Activated CD4-positive, alpha-beta T cell treated with anti-CD3 and anti-CD28 coated beads, Interleukin-2, amount 10 ng/mL, durations not matched to agents 7 days and 5 days (primary cell): ENCODE measurements at regions not wholly inside any gene's neighbourhood (a gene's known extent, or its start where the extent isn't known, plus 50 kb on each side); places are given as distances from the start of the nearest gene placed in this dataset.

Experiments used
- CTCF ChIA-PET: fragments of 350-600 bp; sonication (Branson Sonifier 250); formaldehyde crosslinking; loops from one replicate; lab custom pipeline; 2021; ENCODE audit warnings: antibody characterized with exemption; lab: Charles Lee
- POLR2A ChIA-PET: fragments of 350-600 bp; sonication (Branson Sonifier 250); formaldehyde crosslinking; loops from one replicate; lab custom pipeline; 2021; ENCODE audit warnings: antibody characterized with exemption; lab: Charles Lee
- DNase-seq: peaks from one replicate; pipeline ENCODE4 v3.0.0-alpha.2; 2020
- H3K27ac Mint-ChIP-seq: one replicate; pipeline ENCODE4 v1.8.0; 2021; ENCODE audit warnings: mild to moderate bottlenecking, moderate library complexity, mixed read lengths
- H3K27me3 Mint-ChIP-seq: one replicate; pipeline ENCODE4 v1.8.0; 2021; ENCODE audit warnings: mixed read lengths
- H3K36me3 Mint-ChIP-seq: one replicate; pipeline ENCODE4 v1.8.0; 2021; ENCODE audit warnings: low read depth, mixed read lengths
- H3K4me1 Mint-ChIP-seq: one replicate; pipeline ENCODE4 v1.8.0; 2021; ENCODE audit warnings: mixed read lengths
- H3K4me3 Mint-ChIP-seq: one replicate; pipeline ENCODE4 v1.8.0; 2021; ENCODE audit warnings: mild to moderate bottlenecking, moderate library complexity, mixed read lengths
- H3K9me3 Mint-ChIP-seq: one replicate; pipeline ENCODE4 v1.8.0; 2021; ENCODE audit warnings: mixed read lengths

DNA sequence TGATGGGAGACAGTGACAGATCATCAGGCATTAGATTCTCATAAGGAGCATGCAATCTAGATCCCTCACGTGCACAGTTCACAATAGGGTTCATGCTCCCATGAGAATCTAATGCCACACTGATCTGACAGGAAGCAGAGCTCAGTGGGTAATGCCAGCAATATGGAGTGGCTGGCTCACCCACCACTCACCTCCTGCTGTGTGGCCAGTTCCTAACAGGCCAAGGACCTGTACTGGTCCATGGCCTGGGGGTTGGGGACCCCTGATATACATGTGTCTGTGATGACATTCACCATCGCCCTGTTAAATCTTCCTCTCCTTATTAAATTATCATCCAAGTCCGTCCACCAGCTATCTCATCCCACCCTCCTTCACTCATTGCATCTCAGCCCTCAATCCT is 118.4 kb downstream of the TEX36 start:
- Mint-ChIP-seq H3K9me3 (no peaks in the 10 kb centered on the region), H3K36me3 (no peaks in the 10 kb centered on the region), H3K27ac (no peak overlapping the region), H3K4me1 (no peaks in the 10 kb centered on the region), H3K27me3 (no peaks in the 10 kb centered on the region), H3K4me3 (no peak overlapping the region)
- no peak for DNase-seq
- ChIA-PET CTCF (no interaction called here), POLR2A (no interaction called here)

GRCh38 chr10:125562737-125563136 is 120.2 kb downstream of the TEX36 start:
- H3K9me3 Mint-ChIP-seq: no peaks in the 10 kb centered on the region
- ChIA-PET POLR2A (no interaction called here), CTCF (no interaction called here)
- H3K4me1 Mint-ChIP-seq: peaks cover 2% of the 10 kb centered on the region
- no peak for DNase-seq
- H3K36me3 Mint-ChIP-seq: no peaks in the 10 kb centered on the region
- H3K27ac Mint-ChIP-seq: no peak overlapping the region
- no peak overlapping the region for H3K4me3 Mint-ChIP-seq
- no peaks in the 10 kb centered on the region for H3K27me3 Mint-ChIP-seq

DNA sequence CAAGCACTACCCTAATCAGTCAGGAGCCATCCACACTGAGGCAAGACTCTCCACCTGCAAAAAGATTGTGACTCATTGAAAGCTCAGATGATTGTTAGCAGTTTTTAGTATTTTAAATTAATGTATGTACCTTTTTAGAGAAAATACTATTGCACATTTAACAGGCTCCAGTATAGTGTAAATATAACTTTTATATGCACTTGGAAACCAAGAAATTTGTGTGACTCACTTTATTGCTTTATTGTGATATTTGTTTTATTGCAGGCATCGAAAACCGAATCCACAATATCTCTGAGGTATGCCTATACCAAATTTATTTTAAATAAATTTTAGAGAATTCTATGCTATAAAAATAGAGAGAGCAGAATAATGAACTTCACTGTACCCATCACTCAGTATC is 122.0 kb downstream of the TEX36 start:
- H3K9me3 Mint-ChIP-seq: no peaks in the 10 kb centered on the region
- DNase-seq: no peak
- no peaks in the 10 kb centered on the region for H3K27me3 Mint-ChIP-seq
- peaks cover 2% of the 10 kb centered on the region for H3K4me1 Mint-ChIP-seq
- no peak overlapping the region for H3K27ac Mint-ChIP-seq
- CTCF ChIA-PET: no interaction called here
- H3K4me3 Mint-ChIP-seq: no peak overlapping the region
- no peaks in the 10 kb centered on the region for H3K36me3 Mint-ChIP-seq
- POLR2A ChIA-PET: no interaction called here

DNA sequence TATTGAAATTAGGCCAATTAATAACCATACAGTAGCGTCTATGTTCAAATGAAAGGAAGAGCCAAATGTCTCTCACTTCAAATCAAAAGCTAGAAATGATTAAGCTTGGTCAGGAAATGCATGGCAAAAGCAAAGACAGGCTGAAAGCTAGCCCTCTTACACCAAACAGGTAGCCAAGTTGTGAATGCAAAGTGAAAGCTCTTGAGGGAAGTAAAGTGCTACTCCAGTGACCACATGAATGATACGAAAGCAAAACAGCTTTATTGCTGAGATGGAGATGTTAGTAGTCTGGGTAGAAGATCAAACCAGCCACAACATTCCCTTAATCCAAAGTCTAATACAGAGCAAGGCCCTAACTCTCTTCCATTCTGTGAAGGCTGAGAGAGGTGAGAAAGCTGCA is 123.8 kb downstream of the TEX36 start:
- no peak for DNase-seq
- no peaks in the 10 kb centered on the region for H3K9me3 Mint-ChIP-seq
- no peak overlapping the region for H3K4me3 Mint-ChIP-seq
- no peaks in the 10 kb centered on the region for H3K27me3 Mint-ChIP-seq
- POLR2A ChIA-PET: no interaction called here
- peaks cover 2% of the 10 kb centered on the region for H3K4me1 Mint-ChIP-seq
- CTCF ChIA-PET: no interaction called here
- H3K27ac Mint-ChIP-seq: no peak overlapping the region
- H3K36me3 Mint-ChIP-seq: no peaks in the 10 kb centered on the region

DNA sequence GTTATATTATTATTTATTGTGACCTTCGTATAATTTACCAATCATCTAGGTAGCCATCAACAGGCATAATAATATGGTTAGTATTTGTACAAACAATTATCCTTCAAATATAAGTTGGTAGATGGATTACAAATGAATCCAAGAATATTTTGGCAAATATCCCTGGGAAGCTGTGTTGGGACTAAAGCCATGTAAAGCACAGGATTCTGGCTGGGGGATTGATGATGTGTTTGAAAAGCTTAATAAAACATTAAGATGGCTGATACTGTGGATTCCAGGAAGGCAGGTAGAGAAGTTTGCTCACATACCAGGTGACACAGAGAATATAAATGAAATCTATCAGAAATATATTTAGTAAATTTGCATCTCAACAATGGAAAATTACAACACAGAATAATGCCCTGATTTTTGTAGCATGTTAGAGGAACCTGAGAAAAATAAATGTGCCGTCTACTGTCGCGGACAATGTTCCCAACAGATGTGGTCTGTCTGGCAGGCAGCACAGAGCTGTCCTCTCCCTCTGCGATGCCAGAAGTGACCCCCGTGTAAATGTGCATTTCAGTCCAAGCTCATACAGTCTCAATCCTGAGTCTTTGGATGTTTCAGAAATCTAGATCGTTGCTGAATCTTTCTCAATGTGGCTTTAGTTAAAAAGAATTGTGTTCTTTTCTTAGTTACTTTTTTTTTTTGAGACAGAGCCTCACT is 125.0 kb downstream of the TEX36 start:
- H3K4me3 Mint-ChIP-seq: no peak overlapping the region

DNA sequence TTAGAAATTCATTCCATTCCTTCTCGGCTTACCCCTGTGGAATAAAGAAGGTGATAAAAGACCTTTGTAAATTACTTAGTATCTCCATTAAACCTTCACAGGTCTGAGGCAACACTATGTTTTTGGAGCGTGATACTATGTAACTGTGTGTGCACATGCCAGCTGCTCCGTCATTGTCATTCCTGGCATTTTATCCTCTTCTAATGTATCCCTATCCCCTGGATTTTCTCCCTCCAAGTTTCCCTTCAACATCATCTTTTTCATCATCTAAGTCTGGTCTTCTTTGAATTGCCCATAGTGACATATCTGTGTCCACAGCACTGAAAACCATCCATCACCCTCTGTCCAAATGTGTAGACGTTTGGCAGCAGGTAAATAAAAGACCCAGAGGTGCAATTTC is 125.7 kb downstream of the TEX36 start:
- ChIA-PET CTCF (interaction anchor here (0.6 kb wide), 1 partner anchor 45 kb away, joined by 3 read pairs; no protein-coding TSS in a partner anchor), POLR2A (no interaction called here)
- no peak overlapping the region for H3K4me3 Mint-ChIP-seq
- peaks cover 2% of the 10 kb centered on the region for H3K4me1 Mint-ChIP-seq
- no peak for DNase-seq
- H3K27ac Mint-ChIP-seq: no peak overlapping the region
- H3K9me3 Mint-ChIP-seq: no peaks in the 10 kb centered on the region
- no peaks in the 10 kb centered on the region for H3K27me3 Mint-ChIP-seq
- no peaks in the 10 kb centered on the region for H3K36me3 Mint-ChIP-seq

More for the DNA sequence above, 125.0 kb downstream of the TEX36 start:
- H3K9me3 Mint-ChIP-seq: no peaks in the 10 kb centered on the region
- H3K27ac Mint-ChIP-seq: no peak overlapping the region
- ChIA-PET CTCF (no interaction called here), POLR2A (no interaction called here)
- peaks cover 2% of the 10 kb centered on the region for H3K4me1 Mint-ChIP-seq
- no peak for DNase-seq
- H3K27me3 Mint-ChIP-seq: no peaks in the 10 kb centered on the region
- H3K36me3 Mint-ChIP-seq: no peaks in the 10 kb centered on the region

- Mint-ChIP-seq H3K36me3 (no peaks in the 10 kb centered on the region), H3K4me1 (peaks cover 2% of the 10 kb centered on the region), H3K27ac (no peak overlapping the region), H3K9me3 (no peaks in the 10 kb centered on the region), H3K27me3 (no peaks in the 10 kb centered on the region), H3K4me3 (no peak overlapping the region)
- CTCF ChIA-PET: interaction anchor here (0.6 kb wide), 1 partner anchor 44 kb away, joined by 3 read pairs; no protein-coding TSS in a partner anchor
- no peak for DNase-seq
- POLR2A ChIA-PET: no interaction called here
Observed at GRCh38 chr10:125556882-125557281, 126.1 kb downstream of the TEX36 start.

- DNase-seq: no peak
- CTCF ChIA-PET: no interaction called here
- H3K9me3 Mint-ChIP-seq: no peaks in the 10 kb centered on the region
- POLR2A ChIA-PET: no interaction called here
- H3K4me1 Mint-ChIP-seq: peaks cover 2% of the 10 kb centered on the region
- no peak overlapping the region for H3K27ac Mint-ChIP-seq
- H3K4me3 Mint-ChIP-seq: no peak overlapping the region
- H3K27me3 Mint-ChIP-seq: no peaks in the 10 kb centered on the region
- H3K36me3 Mint-ChIP-seq: no peaks in the 10 kb centered on the region
Observed at GRCh38 chr10:125555743-125556142, 127.2 kb downstream of the TEX36 start.

- CTCF ChIA-PET: no interaction called here
- no peak for DNase-seq
- POLR2A ChIA-PET: no interaction called here
- no peaks in the 10 kb centered on the region for H3K27me3 Mint-ChIP-seq
- H3K36me3 Mint-ChIP-seq: no peaks in the 10 kb centered on the region
- no peaks in the 10 kb centered on the region for H3K9me3 Mint-ChIP-seq
- peaks cover 2% of the 10 kb centered on the region for H3K4me1 Mint-ChIP-seq
- no peak overlapping the region for H3K27ac Mint-ChIP-seq
- no peak overlapping the region for H3K4me3 Mint-ChIP-seq
Observed at GRCh38 chr10:125555267-125555666, 127.7 kb downstream of the TEX36 start.

- Mint-ChIP-seq H3K27ac (no peak overlapping the region), H3K9me3 (no peaks in the 10 kb centered on the region), H3K27me3 (no peaks in the 10 kb centered on the region), H3K4me3 (no peak overlapping the region), H3K4me1 (peaks cover 2% of the 10 kb centered on the region), H3K36me3 (no peaks in the 10 kb centered on the region)
- ChIA-PET POLR2A (no interaction called here), CTCF (no interaction called here)
- no peak for DNase-seq
Observed at GRCh38 chr10:125554753-125555152, 128.2 kb downstream of the TEX36 start.

DNA sequence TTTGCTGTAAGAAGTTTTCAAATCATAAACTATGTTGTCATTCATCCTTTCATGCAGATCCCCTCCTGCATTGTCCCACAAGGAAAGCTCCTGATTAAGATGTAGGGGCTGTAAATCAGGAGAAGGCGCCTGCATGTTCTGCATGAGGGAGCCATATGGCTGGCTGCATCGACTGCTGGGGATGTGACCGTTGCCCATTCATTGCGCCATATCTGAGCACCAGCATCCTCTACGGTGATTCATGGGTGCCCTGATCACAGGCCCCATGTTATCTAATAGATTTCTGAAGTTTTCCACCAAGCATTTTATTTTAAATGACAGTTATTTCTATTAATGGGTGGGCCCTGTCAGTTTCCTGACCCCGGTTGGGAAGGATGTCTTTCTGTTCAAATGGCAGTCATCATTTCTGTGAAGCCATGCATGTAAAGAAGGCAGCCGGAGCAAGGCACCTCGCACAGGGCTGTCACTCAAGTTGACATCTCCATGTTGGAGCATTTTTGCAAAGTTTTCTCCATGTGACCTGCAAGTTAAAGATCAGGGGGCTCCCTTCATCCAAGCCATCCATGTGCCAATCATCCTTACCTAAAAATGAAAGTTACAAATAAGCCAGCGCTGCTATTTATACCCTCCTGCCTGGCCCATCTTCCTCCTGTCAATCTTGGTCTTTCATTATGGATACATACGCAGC is 128.8 kb downstream of the TEX36 start:
- ChIA-PET POLR2A (no interaction called here), CTCF (no interaction called here)
- Mint-ChIP-seq H3K9me3 (no peaks in the 10 kb centered on the region), H3K36me3 (no peaks in the 10 kb centered on the region), H3K27ac (no peak overlapping the region), H3K27me3 (no peaks in the 10 kb centered on the region), H3K4me3 (no peak overlapping the region), H3K4me1 (no peaks in the 10 kb centered on the region)
- DNase-seq: no peak

DNA sequence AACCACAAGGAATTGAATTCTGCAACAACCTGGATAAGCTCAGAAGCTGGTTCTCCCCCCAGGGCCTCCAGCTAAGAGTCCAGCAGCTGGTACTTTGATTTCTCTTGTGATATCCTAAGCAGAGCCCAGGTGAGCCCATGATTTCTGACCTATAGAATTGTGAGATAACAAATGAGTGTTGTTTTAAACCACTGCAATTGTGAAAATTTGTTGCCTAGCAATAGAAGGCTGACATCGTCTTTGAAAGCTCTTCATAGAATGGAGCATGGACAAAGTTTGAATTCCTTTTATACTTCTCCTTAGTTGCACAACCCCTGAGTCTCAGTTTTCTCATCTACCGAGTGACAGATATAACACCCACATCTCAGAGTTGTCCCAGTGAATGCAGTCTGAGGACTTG is 129.9 kb downstream of the TEX36 start:
- Mint-ChIP-seq H3K9me3 (no peaks in the 10 kb centered on the region), H3K36me3 (no peaks in the 10 kb centered on the region), H3K27ac (no peak overlapping the region), H3K27me3 (no peaks in the 10 kb centered on the region), H3K4me1 (no peaks in the 10 kb centered on the region), H3K4me3 (no peak overlapping the region)
- ChIA-PET CTCF (no interaction called here), POLR2A (no interaction called here)
- DNase-seq: no peak

DNA sequence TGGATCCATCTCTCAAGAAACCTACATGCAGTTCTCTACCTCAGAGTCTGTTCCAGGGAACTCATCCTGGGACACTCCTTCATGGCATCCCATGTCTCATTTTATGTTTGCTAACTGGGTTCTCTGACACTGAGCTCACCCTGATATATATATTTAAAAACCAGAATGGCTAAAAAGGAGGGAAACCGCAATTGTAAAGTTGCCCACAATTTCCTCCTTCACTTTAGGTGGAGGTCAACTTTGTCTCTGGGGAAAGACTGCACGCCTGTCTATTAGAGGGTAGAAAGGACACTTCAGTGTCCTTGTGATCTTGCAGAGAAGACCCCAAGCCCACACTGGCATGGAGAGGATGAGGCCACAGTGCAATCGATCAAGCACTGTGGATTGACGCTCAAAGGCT is 131.7 kb downstream of the TEX36 start:
- H3K4me3 Mint-ChIP-seq: no peak overlapping the region
- H3K4me1 Mint-ChIP-seq: no peaks in the 10 kb centered on the region
- no peak overlapping the region for H3K27ac Mint-ChIP-seq
- no peaks in the 10 kb centered on the region for H3K36me3 Mint-ChIP-seq
- H3K27me3 Mint-ChIP-seq: no peaks in the 10 kb centered on the region
- CTCF ChIA-PET: no interaction called here
- H3K9me3 Mint-ChIP-seq: no peaks in the 10 kb centered on the region
- POLR2A ChIA-PET: no interaction called here
- DNase-seq: no peak

DNA sequence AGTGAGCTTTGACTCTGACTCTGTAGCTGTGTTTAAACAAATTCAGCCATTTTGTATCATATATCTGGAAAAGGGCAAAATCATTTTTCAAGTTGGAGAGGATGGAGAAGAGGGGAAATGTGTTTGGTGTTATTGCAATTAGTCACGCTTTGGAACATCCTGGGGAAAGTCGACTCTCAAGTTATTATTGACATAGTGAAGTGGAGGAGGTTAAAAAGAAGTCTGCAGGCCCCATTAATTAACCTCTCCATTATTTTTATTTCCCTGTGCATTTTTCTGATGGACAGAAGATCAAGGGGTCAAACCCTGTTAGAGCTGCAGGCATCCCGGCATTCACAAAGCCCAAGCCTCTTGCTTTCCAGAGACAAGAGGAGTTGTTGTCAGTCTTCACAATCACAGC is 132.6 kb downstream of the TEX36 start:
- ChIA-PET POLR2A (no interaction called here), CTCF (no interaction called here)
- Mint-ChIP-seq H3K9me3 (no peaks in the 10 kb centered on the region), H3K27me3 (no peaks in the 10 kb centered on the region), H3K4me1 (no peaks in the 10 kb centered on the region), H3K27ac (no peak overlapping the region), H3K4me3 (no peak overlapping the region), H3K36me3 (no peaks in the 10 kb centered on the region)
- no peak for DNase-seq
